HL-60/S4 treated with retinoic acid at 250 ng/mL for 4 days and 3 days (cell line): ENCODE measurements at regions not wholly inside any gene's neighbourhood (a gene's known extent, or its start where the extent isn't known, plus 50 kb on each side); places are given as distances from the start of the nearest gene placed in this dataset.
"Not testable (repeated sequence)": the region's sequence is repeated elsewhere in the genome, so short reads cannot be mapped to it uniquely, and the experiment has no call there.

ENCODE experiments used
- in situ Hi-C: fragments of 300-500 bp; cut with MboI; formaldehyde crosslinking; loops from 2 replicates; pipeline ENCODE4 v1.7.0; 2022; ENCODE audit warnings: low sequenced_read_pairs

DNA sequence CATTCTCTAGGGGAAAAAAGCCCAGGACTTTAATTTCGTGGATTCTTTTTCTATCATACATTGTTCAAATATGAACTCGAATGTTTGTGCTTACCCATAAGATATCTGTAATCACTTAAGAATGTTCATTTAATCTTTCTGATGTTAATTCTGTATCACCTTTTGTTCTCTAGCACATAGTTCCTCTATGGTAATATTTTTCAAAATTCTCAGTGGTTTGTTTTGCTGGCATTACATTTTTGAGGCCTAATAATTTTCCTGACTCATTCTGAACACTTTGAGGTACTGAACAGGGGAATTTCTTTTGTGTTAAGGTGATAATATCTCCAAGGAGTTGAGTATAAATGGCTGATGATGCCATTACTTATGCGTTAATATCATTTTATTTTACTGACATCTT is 490.7 kb upstream of the PITX2 start:
- in situ Hi-C loops = no loop called here

DNA sequence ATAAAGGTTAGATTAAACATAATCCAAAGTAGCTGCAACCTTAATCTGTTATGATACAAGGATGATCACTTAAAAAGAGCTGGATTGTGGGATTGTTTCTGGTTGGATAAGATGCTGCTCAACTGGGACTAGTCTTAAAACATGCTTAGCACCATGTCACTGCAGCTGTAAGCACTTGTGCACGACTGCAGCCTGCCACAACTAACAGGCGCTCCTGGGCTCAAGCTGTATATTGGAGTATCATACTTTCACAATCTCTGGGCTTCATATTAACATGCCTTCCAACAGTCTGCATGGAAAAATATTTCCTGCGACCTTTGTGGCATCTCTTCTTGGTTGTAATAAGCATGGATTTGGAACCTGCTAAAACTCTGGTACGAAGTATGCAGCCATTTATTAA is 493.0 kb upstream of the PITX2 start:
- in situ Hi-C loops = no loop called here

DNA sequence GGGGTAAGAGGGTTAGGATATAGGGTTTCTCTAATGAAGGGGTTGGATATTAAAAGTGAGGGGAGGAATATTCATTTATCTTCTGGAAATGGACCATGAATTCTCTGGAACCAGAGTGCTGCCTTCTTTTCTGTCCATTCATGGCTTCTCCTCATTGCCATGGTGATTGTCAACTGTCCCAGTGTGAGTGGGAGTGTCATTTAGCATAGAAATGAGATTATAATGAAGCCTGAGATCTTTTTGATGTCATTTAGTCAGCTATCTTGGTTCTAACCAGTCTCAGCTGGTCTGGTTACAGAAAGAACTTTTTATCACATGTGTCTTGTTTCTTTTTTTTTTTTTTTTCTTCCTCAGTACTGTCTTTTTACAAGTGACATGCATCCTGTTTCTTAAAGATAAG is 497.3 kb upstream of the PITX2 start:
- in situ Hi-C loops = no loop called here

DNA sequence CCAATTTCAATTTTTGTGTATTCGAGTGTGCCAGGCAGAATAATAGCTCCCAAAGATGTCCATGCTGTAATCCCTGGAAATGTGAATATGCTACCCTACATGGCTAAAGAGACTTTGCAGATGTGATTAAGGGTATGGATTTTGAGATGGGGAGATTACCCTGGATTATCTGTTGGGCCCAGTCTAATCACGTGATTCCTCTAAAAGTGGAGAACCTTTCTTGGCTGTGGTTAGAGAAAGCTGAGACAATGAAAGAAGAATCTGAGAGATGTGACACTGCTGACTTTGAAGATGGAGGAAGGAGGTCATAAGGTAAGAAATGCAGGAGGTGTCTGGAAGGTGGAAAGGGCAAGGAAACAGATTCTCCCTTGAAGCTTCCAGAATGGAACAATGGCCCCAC is 503.5 kb upstream of the PITX2 start:
- in situ Hi-C loops = no loop called here

DNA sequence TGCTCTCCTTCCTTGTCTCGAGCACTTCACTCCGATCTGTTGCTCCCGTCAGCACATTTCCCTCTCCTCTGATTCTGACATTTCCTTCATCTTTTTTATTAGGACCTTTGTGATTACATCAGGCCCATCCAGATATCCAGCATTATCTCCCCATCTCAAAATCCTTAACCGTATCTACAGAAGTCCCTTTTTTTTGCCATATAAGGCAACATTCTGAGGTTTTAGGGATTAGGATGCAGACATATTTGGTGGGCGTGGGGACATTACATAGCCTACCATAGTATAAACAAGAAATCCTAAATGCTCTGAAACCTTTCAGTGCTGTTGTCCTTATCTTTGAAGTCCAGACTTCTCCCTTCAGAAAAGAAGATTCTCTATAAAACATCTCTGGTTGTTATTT is 505.0 kb upstream of the PITX2 start:
- in situ Hi-C loops = no loop called here

DNA sequence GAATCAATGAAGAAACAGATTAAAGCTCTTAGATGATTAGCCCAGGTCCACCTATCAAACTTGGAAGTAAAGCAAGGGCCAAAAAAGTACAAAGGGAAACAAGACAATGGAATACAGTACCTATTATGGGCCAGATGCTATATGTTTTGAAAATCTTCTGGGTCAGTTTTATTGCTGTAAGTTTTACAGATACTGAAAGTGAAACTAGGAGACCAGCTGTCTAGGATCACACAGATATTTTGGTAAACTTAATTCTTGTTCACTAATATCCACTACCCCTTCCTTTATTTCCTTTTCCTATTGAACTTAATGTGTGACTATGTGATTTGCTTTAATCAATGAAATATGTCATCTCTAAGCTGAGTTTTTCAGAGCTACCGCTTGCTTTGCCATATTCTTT is 505.4 kb upstream of the PITX2 start:
- in situ Hi-C loops = no loop called here

DNA sequence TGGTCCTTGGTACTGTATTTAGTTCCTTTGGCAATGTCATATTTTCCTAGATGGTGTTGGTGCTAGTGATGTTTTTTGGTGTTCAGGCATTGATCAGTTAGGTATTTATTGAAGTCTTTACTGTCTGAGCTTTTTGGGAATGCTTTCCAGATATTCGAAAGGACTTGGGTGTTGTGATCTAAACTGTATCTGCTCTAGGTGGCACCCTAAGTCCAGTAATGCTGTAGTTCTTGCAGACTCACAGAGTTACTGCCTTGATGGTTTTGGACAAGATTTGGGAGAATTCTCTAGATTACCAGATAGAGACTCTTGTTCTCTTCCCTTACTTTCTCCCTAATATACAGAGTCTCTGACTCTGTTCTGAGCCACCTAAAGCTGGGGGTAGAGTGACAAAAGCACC is 513.6 kb upstream of the PITX2 start:
- in situ Hi-C loops = no loop called here

DNA sequence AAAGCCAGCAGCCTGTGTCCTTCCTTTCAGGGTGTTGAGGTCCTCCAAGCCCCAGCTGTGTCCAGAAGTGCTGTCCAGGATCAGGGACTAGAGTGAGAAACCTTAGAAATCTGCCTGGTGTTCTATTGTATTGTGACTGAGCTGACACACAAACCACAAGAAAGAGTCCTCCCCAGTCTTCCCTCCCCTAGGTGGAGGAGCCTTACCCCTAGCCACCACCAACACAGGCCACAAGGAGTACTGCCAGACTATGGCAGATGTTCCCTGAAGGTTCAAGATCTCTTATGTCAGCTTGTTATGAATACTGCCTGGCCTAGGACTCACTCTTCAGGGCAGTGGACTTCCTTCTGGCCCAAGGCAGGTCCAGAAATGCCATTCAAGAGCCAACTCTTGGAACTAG is 514.1 kb upstream of the PITX2 start:
- in situ Hi-C loops = no loop called here

DNA sequence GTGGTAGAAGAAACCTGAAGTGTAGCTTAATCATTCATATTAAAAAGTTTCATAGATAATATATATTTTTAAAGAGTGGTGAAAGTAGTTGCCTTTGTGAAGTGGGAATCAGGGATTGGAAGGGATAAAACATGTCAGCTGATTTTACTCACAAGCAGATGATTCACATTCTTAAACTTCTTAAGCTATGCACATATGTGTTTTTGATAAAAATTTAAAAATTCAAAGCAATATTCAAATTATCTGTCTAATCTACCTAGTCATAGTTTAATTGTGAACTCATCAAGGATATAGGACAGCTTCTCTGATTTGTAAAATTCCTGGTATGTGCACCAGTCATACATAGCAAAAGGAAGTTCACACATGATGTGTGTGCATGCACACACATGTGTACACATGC is 520.6 kb upstream of the PITX2 start:
- in situ Hi-C loops = no loop called here

DNA sequence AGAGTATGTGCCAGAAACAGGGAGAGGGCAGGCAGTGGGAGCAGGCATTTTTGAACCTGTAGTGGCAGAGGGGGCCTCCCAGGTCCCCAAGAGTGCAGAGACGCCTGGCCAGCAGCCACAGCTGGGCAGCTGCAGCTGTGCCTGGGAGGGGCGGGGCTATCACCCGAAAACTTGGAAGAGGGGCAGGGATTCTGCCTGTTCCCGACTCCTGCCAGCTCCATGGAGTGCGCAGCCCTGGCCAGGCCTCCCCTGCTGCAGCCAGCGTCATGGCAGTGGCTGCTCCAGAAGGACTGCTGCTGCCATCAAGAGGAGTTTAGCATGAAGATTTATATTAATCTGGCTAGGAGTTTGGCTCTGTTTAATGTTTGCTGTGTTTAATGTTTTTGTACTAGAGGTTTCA is 532.1 kb upstream of the PITX2 start:
- in situ Hi-C loops = no loop called here

DNA sequence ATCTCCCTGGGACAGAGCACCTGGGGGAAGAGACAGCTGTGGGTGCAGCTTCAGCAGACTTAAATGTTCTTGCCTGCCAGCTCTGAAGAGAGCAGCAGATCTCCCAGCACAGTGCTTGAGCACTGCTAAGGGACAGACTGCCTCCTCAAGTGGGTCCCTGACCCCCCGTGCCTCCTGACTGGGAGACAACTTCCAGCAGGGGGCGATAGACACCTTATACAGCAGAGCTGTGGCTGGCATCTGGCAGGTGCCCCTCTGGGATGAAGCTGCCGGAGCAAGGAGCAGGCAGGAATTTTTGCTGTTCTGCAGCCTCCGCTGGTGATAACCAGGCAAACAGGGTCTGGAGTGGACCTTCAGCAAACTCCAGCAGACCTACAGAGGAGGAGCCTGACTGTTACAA is 541.7 kb upstream of the PITX2 start:
- in situ Hi-C loops = not testable (repeated sequence)

DNA sequence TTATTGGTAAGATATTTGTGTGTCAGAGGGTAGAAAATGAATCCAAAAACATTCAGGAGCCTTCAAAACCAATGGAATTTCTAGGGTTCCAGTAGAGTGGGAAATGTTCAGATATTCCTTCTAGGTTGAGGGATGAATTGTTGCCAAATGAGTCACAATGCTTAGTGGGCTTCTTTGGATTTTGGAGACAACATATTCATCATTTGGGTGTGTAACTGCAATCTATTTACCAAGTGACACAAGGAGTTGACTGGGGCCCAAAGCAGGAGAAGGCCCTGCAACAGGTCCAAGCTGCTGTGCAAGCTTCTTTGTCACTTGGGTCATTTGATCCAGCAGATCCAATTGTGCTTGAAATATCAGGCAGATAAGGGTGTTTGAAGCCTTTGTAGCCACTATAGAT is 551.5 kb upstream of the PITX2 start:
- in situ Hi-C loops = no loop called here

DNA sequence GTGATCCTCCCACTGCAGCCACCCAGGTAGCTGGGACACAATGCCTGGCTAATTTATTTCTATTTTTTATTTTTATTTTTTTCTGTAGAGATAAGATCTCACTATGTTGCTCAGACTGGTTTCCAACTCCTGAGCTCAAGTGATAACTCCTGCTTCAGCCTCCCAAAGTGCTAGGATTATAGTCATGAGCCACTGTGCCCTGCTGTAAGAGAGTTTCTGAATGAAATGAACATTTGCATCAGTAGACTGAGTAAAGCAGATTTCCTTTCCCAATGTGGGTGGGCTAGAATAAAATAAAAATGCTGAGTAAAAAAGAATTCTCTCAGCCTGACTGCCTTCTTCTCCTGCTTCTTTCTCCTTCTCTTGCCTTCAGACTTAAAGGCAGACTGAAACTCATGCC is 555.4 kb upstream of the PITX2 start:
- in situ Hi-C loops = no loop called here

DNA sequence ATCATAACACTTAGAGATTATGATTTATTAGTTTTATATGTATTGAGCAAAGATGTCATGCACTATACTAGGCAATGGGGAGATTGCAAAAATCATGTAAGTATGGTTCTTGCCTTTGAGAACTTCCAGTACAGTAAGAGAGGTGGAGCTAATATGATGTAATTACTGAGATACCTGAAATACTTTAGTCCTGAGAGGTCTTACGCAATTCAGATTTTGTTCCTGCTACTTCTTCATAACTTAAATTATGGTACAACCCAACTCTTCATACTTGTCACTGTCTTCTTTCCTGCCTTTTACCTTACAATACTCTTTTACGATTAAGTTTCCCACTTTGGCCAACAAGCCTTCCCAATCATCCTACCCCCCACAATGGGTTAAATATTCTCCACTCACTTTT is 564.2 kb upstream of the PITX2 start:
- in situ Hi-C loops = no loop called here

DNA sequence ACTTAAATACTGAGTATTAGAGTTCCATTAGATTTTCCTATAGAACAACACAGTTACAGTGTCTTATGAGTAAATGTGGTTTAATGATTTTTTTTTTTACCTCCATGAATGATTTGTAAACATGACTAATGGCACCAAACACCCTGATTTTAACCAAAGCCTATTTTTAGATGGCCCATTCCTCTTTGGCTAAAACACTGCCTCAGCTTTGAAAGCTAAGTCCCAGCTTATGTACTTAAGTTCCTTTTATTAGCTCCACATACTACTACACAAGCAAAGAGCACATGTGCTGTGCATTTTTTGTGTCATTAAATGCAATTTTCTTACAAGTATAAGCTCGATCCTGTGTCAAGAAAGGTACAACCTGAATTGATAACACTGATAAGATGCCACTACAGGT is 575.6 kb upstream of the PITX2 start:
- in situ Hi-C loops = no loop called here

DNA sequence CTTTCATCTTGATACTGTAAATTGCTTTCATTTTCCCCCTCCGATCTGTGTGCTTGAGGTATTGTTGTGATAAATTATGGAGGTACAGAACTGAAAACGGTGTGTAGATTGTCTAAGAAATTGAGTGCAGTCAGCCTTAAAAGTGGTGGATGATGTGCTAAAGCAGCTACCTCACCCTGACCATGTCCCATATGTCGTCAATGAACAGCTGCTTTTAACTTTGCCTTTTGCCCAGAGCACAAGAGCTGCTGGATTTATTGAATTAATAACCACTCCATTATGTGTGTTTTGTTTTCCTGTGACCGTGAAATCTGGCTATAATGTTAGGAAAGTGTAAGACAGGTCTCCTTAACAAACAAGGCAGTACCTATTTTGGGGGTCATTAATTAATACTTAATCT is 581.9 kb upstream of the PITX2 start:
- in situ Hi-C loops = no loop called here

DNA sequence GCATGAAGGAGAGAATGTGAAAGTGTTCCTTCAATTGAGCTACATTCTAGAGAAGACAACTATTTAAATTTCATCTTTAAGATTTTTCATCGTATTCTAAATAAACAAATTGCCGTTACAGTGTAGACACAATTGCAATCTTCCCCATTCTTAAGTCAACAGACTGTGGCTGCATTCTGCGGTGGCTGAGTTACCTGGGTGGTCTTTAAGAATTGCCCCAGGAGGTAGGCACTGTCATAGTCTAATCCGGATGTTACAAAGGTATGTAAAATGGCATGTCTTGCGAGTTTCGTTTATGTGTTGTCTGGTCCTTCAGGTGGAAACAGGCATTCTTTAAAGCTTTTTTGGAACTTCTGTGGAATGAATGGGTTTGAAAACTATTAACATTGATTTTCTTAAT is 586.1 kb upstream of the PITX2 start:
- in situ Hi-C loops = no loop called here

DNA sequence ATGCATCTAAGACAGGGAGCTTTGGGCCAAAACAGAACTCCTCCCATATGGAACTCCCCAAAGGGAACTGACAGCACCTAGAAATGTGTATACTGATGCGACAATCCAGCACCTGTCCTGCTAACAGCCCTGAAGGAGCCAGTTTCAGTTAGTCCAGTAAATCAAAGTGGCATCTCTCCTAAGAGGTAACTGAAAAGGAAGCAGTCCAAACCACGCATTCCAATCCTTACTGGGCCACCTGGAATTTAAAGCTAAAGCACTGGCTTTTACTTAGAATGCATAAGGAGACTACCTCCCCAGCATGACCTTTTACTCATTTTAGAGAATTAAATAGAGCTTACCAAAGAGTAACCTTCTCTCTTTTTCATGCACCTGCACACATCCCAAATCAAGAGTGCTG is 586.8 kb upstream of the PITX2 start:
- in situ Hi-C loops = no loop called here

DNA sequence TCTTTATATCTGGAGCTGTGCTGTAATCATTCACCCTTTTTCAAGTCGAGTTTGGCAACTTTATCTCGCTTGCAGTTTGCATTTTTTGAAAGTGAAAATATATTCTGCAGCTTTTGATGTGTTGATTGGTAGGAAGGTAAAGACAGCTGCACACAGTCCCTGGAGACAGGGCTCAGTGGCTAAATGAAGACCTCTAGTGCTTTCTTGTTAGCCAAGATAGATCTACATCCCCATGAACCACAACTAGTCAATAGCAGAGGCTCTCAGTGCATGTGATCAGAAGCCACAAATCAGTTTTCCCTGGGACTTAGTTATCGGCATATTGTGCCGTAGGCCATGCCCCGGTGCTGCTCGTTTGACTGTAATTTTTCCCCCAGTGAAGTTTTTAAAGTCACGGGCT is 587.7 kb upstream of the PITX2 start:
- in situ Hi-C loops = no loop called here

DNA sequence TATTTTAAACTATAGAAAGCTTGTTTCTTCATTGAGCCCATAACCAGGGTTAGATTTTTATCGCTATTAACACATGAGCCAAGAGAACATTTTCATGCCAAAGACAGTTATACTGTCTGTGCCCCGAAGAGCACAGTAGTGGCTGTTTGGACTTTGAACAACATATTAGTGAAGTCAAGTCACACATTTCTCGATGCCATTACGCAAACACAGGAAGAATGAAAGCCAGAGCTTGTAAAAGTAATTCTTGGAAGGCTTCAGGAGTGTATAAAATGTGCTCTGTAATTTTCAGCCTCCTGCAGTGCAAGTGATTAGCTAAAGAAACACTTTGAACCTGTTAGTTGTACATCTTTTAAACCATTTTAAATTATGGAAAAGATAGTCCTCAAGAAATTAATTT is 590.7 kb upstream of the PITX2 start:
- in situ Hi-C loops = no loop called here

DNA sequence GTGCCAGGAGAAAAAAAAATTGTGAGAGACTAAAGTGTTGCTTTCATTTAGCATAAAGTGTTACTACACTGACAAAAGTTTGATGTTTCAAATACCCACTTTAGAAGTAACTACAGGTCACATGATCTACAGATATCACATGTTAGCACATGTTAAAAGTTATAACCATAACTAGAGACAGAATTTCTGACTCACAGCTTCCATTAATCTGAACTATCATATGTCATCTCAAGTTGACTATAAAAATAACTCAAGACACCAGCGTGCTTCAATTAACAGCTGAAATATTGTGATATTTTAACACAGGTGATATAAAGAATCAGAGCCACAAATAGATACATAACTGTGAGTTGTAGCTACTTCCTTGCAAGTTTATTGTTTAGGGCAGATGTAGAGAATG is 591.5 kb upstream of the PITX2 start:
- in situ Hi-C loops = no loop called here

DNA sequence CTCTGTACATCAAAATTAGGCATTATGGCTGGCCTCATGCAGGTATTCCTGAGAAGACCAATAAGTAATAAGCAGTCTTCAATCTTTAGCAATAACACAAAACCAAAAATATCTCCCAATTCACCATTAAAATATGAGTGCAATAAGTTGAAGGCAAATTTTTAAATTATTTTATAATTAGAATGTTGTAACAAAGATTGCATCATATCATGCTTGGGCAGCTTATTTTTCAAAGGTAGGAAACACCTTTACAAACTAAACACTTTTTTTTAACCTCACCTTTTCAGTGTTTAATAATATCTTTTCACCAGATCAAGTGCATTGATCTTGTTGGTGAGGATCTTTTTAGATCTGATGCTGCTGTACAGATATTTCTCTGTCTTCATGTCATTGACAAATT is 592.9 kb upstream of the PITX2 start:
- in situ Hi-C loops = no loop called here

DNA sequence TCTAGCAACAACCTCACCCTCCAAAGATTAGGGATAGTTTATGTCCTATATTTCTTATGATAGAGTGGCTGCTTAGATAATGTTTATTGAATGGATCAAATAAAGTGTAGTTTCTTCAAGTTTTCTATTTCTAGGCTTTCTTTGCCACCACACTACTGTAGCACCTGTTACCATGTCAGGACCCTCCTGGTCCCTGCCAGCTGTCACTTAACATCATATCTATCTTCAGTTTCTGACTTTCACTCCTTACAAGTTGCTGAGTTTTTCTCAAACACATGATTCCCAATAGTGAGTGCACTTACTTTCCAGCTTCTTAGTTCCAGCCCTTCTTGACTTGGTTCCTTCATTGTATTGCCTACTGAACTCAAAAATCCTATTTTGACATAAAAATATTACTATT is 593.9 kb upstream of the PITX2 start:
- in situ Hi-C loops = no loop called here

DNA sequence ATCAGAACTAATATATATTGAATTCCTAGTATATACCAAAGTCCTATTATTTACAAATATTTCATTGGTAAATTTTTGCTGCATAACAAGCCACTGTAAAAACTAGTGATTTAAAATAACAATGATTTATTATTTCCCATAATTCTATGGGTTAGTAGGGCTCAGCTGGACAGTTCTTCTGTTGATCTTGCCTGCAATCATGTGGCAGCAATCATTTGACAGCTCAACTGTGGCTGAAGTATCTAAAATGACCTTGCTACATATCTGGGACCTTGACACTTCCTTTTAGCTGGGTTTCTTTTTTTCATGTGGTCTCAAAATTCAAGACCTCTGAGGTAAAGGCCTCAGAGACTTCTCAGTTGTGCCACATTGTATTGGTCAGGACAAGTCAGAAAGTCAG is 598.5 kb upstream of the PITX2 start:
- in situ Hi-C loops = no loop called here
